Skeletal muscle tissue (tissue), 3 donors: ENCODE measurements at regions not wholly inside any gene's neighbourhood (a gene's known extent, or its start where the extent isn't known, plus 50 kb on each side); places are given as distances from the start of the nearest gene placed in this dataset.

Experiments used
- H3K27ac ChIP-seq: one replicate; pipeline ENCODE4 v1.7.0; 2013; ENCODE audit warnings: mild to moderate bottlenecking, low read depth, low read length, inconsistent platforms
- H3K27me3 ChIP-seq, 3 donors: one replicate each; pipeline ENCODE4 v1.7.0; 2013; ENCODE audit warnings: low read length in 3 of 3; ENCODE audit not compliant: control insufficient read depth in 3 of 3, insufficient read depth in 3 of 3
- H3K36me3 ChIP-seq, 3 donors: one replicate each; pipeline ENCODE4 v1.7.0; 2013; ENCODE audit warnings: low read length in 3 of 3; ENCODE audit not compliant: control insufficient read depth in 3 of 3, insufficient read depth in 3 of 3
- H3K4me1 ChIP-seq, 3 donors: one replicate each; pipeline ENCODE4 v1.7.0; 2013; ENCODE audit warnings: low read length in 3 of 3, mild to moderate bottlenecking in 3 of 3; ENCODE audit not compliant: control insufficient read depth in 3 of 3, insufficient read depth in 3 of 3
- H3K4me3 ChIP-seq, 3 donors: one replicate each; pipeline ENCODE4 v1.7.0; 2013; ENCODE audit warnings: low read length in 3 of 3
- H3K9ac ChIP-seq, 3 donors: one replicate each; pipeline ENCODE4 v1.7.0; 2013; ENCODE audit warnings: low read length in 3 of 3, mild to moderate bottlenecking in 3 of 3, moderate library complexity in 2 of 3, low read depth in 1 of 3
- H3K9me3 ChIP-seq, 3 donors: one replicate each; pipeline ENCODE4 v1.7.0; 2013; ENCODE audit warnings: low read length in 3 of 3; ENCODE audit not compliant: control insufficient read depth in 3 of 3
- donor health status: Osteomylitis.

DNA sequence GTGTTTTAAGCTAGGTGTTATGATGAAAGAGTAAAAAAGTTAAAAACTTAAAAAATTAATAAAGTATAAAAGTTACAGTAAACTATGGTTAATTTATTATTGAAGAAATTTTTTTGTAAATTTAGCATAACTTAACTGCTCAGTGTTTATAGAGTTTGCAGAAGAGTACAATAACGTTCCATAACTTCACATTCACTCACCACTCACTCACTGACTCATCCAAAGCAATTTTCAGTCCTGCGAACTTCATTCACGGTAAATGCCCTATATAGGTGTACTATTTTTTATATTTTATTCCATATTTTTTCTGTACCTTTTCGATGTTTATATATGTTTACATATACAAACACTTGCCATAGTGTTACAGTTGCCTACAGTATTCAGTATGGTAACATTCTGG, 694.8 kb upstream of the SLC39A10 start:
- H3K9ac ChIP-seq, result no peak overlapping the region
- H3K9me3 ChIP-seq, result no peaks in the 10 kb centered on the region
- H3K4me1 ChIP-seq, result no peaks in the 10 kb centered on the region
- H3K27me3 ChIP-seq, result no peaks in the 10 kb centered on the region
- H3K4me3 ChIP-seq, result no peak overlapping the region
- H3K27ac ChIP-seq, result no peak overlapping the region
- no peaks in the 10 kb centered on the region for H3K36me3 ChIP-seq

DNA sequence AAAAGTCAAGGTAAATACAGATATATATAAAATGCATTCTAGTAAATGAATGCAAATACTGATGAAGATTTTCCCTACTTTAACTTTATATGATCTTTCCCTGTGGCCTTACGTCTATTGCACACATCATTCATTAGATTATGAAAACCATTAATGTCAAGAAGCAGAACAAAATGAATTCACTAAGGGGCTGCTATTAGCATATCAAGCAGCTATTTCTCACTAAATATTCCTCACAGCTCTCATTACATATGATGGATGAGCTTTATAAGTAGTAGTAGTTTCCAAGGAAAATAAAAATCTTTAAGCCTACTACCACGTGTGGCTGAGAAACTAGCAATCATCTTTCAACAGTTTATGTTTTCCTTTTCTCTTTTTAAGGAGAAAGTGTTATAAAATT, 702.8 kb upstream of the SLC39A10 start:
- Histone ChIP-seq H3K4me3 (no peak overlapping the region), H3K9me3 (no peaks in the 10 kb centered on the region), H3K27me3 (no peaks in the 10 kb centered on the region), H3K36me3 (no peaks in the 10 kb centered on the region), H3K4me1 (no peaks in the 10 kb centered on the region), H3K9ac (no peak overlapping the region), H3K27ac (no peak overlapping the region)

DNA sequence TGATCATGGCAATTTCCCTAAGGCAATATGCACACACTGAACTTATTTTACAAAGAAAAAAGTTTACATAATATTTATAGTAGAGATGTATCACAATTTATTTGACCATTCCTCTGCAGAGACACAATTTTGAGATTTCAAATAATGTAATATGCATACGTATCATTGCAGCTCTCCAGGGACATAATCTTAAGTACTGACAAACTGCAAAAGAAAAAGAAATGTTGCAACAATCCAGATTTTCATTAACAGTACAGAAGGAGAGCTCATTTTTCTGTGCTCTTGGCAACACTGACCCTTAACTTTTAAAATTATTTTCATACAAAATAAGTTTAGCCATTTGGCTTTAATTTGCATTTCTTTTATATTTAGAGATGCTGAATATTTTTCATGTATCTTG, 710.2 kb upstream of the SLC39A10 start:
- Histone ChIP-seq H3K9ac (no peak overlapping the region), H3K27me3 (no peaks in the 10 kb centered on the region), H3K4me1 (no peaks in the 10 kb centered on the region), H3K9me3 (no peaks in the 10 kb centered on the region), H3K27ac (no peak overlapping the region), H3K36me3 (no peaks in the 10 kb centered on the region), H3K4me3 (no peak overlapping the region)

GRCh38 chr2:194938066-194938465, 719.0 kb upstream of the SLC39A10 start:
- Histone ChIP-seq H3K27me3 (no peaks in the 10 kb centered on the region), H3K4me1 (no peaks in the 10 kb centered on the region), H3K4me3 (no peak overlapping the region), H3K9ac (no peak overlapping the region), H3K36me3 (no peaks in the 10 kb centered on the region), H3K27ac (no peak overlapping the region), H3K9me3 (no peaks in the 10 kb centered on the region)

DNA sequence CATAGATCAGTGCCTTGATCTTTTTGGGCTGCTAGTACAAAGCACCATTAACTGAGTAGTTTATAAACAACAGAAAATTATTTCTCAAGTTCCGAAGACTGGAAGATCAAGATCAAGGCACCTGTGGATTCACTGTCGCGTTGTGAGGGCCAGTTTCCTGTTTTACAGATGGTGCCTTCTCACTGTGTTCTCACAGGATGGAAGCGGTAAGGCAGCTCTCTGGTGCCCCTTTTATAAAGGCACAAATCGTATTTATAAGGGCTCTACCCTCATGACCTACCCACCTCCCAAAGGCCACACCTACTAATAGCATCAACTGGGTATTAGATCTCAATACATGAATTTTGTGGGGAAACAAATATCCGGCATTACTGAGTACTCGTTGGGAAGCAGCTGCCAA, 729.5 kb upstream of the SLC39A10 start:
- H3K27ac ChIP-seq, result no peak overlapping the region
- H3K9ac ChIP-seq, result no peak overlapping the region
- no peaks in the 10 kb centered on the region for H3K36me3 ChIP-seq
- no peak overlapping the region for H3K4me3 ChIP-seq
- H3K27me3 ChIP-seq, result no peaks in the 10 kb centered on the region
- H3K9me3 ChIP-seq, result no peaks in the 10 kb centered on the region
- H3K4me1 ChIP-seq, result no peaks in the 10 kb centered on the region

GRCh38 chr2:194926873-194927272, 730.2 kb upstream of the SLC39A10 start:
- Histone ChIP-seq H3K4me3 (no peak overlapping the region), H3K9ac (no peak overlapping the region), H3K4me1 (no peaks in the 10 kb centered on the region), H3K27me3 (no peaks in the 10 kb centered on the region), H3K36me3 (no peaks in the 10 kb centered on the region), H3K9me3 (no peaks in the 10 kb centered on the region), H3K27ac (no peak overlapping the region)

DNA sequence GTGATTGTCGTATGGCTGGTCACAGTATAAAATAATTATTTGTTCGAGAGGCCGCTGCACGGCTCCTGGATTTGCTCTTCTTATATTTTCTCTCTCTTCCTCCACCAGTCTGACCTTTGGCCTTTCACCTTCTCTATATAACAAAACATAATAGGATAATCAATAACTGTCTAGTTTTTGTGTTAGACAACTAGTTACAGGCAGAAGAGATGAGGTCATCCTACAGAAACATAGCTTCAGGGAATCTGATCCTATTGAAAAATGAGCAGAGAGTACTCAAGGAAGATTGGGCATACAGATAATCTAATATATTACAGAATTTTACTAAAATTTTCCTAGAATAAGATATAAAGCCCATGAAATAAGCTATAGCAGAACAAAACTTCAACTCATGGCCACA, 731.3 kb upstream of the SLC39A10 start:
- no peak overlapping the region for H3K27ac ChIP-seq
- H3K9ac ChIP-seq, result no peak overlapping the region
- H3K36me3 ChIP-seq, result no peaks in the 10 kb centered on the region
- no peaks in the 10 kb centered on the region for H3K4me1 ChIP-seq
- no peaks in the 10 kb centered on the region for H3K9me3 ChIP-seq
- no peaks in the 10 kb centered on the region for H3K27me3 ChIP-seq
- no peak overlapping the region for H3K4me3 ChIP-seq

GRCh38 chr2:194917519-194917918, 739.5 kb upstream of the SLC39A10 start:
- Histone ChIP-seq H3K27me3 (no peaks in the 10 kb centered on the region), H3K9ac (no peak overlapping the region), H3K4me1 (no peaks in the 10 kb centered on the region), H3K4me3 (no peak overlapping the region), H3K27ac (no peak overlapping the region), H3K36me3 (no peaks in the 10 kb centered on the region), H3K9me3 (no peaks in the 10 kb centered on the region)

DNA sequence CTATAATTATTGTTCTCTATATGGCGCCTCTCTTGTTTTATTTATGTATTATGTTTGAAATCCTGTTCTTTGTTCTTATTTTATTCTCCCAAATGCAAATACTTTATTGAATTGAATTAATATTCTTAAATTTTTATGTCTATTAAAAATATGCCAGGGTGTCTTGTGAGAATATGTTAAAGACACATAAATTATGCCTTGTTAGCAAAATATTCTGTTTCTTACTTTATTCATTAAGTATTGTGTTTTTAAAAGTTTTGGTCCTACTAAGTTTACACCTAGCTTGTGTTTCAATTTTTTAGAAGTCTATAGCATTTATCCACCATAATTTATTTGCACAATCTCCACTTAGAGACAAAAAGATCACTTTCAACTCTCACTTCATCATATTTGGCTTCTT, 741.5 kb upstream of the SLC39A10 start:
- H3K27ac ChIP-seq, result no peak overlapping the region
- H3K27me3 ChIP-seq, result no peaks in the 10 kb centered on the region
- H3K9ac ChIP-seq, result no peak overlapping the region
- no peaks in the 10 kb centered on the region for H3K4me1 ChIP-seq
- no peaks in the 10 kb centered on the region for H3K36me3 ChIP-seq
- H3K4me3 ChIP-seq, result no peak overlapping the region
- no peaks in the 10 kb centered on the region for H3K9me3 ChIP-seq

- Histone ChIP-seq H3K9ac (no peak overlapping the region), H3K27ac (no peak overlapping the region), H3K27me3 (no peaks in the 10 kb centered on the region), H3K9me3 (no peaks in the 10 kb centered on the region), H3K4me3 (no peak overlapping the region), H3K36me3 (no peaks in the 10 kb centered on the region), H3K4me1 (no peaks in the 10 kb centered on the region)
Observed at GRCh38 chr2:194907569-194907968, 749.5 kb upstream of the SLC39A10 start.

DNA sequence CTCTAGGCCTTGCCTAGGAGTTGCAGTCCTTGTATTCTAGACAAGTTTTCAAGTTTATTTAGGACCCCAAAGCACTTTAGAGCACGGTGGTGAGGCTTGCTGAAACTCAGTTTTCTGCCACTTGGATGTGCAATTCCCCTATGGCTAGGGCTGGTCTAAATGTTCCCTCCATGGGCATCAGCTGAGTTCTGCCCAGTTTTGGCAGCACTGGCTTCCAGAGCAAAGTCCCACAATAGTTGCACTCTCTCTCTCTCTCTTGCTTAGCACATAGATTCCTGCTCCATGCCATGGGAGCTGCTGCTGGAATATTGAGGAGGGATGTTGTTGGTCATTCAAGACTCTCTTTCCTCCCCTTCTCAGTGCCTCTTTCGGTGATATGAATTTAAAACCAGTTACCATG, 760.2 kb upstream of the SLC39A10 start:
- Histone ChIP-seq H3K9me3 (no peaks in the 10 kb centered on the region), H3K4me1 (no peaks in the 10 kb centered on the region), H3K36me3 (no peaks in the 10 kb centered on the region), H3K27ac (no peak overlapping the region), H3K4me3 (no peak overlapping the region), H3K9ac (no peak overlapping the region), H3K27me3 (no peaks in the 10 kb centered on the region)
